ENCODE measurements at regions not wholly inside any gene's neighbourhood (a gene's known extent, or its start where the extent isn't known, plus 50 kb on each side); places are given as distances from the start of the nearest gene placed in this dataset.
"Not testable (repeated sequence)": the region's sequence is repeated elsewhere in the genome, so short reads cannot be mapped to it uniquely, and the experiment has no call there.

DNA sequence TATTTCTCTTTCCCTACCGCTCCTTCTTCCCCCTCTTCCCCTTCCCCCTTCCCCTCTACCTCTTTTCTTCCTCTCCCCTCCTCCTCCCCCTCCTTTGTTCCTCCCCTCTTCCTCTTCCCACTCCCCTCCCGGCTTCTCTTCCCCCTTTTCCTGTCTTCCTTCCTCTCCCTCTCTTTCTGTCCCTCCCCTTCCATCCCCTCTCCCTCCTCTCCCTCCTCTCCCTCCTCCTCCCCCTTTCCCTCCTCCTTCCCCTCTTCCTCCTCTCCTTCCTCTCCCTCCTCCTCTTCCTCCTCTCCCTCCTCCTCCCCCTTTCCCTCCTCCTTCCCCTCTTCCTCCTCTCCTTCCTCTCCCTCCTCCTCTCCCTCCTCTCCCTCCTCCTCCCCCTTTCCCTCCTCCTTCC lies 81.5 kb downstream of the TFAP2C start:
- not testable (repeated sequence) for TF ChIP-seq CTCF (IDR thresholded peaks at IDR 0.05; ENCODE audit: poor library complexity); EZH2 (IDR thresholded peaks at IDR 0.05; ENCODE audit: borderline replicate concordance)
